ENCODE measurements at regions not wholly inside any gene's neighbourhood (a gene's known extent, or its start where the extent isn't known, plus 50 kb on each side); places are given as distances from the start of the nearest gene placed in this dataset.

DNA sequence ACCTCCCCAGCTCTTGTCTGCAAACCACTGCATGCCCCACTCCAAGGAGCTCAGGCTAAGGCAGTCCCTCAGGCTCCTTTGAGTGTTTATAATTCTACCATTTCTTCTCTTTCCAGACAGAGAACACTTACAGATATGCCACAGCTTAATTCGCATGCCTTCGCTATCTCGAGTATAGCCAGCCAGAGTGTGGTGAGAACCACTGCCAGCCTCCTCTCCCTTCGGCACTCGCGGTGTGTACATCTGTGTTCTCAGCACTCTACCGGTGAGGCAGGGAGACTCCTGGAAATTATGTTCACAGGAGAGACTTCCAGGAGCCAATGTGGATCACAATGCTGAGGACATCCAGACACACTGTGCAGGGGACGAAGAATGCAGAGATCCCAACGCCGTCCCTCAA is 143.7 kb upstream of the IRX1 start:
- no peaks in the 10 kb centered on the region for H3K4me1 ChIP-seq (replicated peaks in 1 of 2; ENCODE audit: control insufficient read depth in 2 of 2, insufficient read depth in 2 of 2, low read length in 2 of 2)
- CTCF ChIA-PET (ENCODE audit: low intra/inter-chr PET ratio): no interaction called here
- no peak overlapping the region for H2AFZ ChIP-seq (ENCODE audit: low read depth, low read length)
- DNase-seq (ENCODE audit: extremely low read depth in 1 of 4, low spot score in 3 of 4): no peak
- BruUV-seq (replicated peaks): no TSS peak
- H3K79me2 ChIP-seq (ENCODE audit: control insufficient read depth, insufficient read depth, low read length): no peaks in the 10 kb centered on the region
- H3K27me3 ChIP-seq (ENCODE audit: control insufficient read depth in 2 of 2, insufficient read depth in 2 of 2, low read length in 2 of 2): peaks cover 0 to 6% of the 10 kb centered on the region in 2 experiments; a peak in 1 of 5 replicates
- intact Hi-C loops (cut with micrococcal nuclease) (no loop called here), in situ Hi-C loops (cut with MboI) (no loop called here)
- FAIRE-seq: no peak
- under 1% methylated on average over 10 of the region's 10 CpGs for WGBS (ENCODE audit: insufficient coverage, low coverage, missing lambda C conversion rate)
- H3K9me3 ChIP-seq (replicated peaks; ENCODE audit: control insufficient read depth, insufficient read depth, low read depth, low read length): no peaks in the 10 kb centered on the region
- TF ChIP-seq MTA1 (IDR thresholded peaks at IDR 0.05; ENCODE audit: borderline replicate concordance) (no peak), TFAM (CRISPR knock-in tag; conservative IDR thresholded peaks at IDR 0.05) (no peak), ZNF766 (CRISPR knock-in tag; conservative IDR thresholded peaks at IDR 0.05) (no peak)
- TF ChIP-seq, protein P1, sequence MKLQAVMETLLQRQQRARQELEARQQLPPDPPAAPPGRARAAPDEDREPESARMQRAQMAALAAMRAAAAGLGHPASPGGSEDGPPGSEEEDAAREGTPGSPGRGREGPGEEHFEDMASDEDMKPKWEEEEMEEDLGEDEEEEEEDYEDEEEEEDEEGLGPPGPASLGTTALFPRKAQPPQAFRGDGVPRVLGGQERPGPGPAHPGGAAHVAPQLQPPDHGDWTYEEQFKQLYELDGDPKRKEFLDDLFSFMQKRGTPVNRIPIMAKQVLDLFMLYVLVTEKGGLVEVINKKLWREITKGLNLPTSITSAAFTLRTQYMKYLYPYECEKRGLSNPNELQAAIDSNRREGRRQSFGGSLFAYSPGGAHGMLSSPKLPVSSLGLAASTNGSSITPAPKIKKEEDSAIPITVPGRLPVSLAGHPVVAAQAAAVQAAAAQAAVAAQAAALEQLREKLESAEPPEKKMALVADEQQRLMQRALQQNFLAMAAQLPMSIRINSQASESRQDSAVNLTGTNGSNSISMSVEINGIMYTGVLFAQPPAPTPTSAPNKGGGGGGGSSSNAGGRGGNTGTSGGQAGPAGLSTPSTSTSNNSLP (IDR thresholded peaks at IDR 0.05; ENCODE audit: borderline replicate concordance, low read depth, low read length): no peak
- TF ChIP-seq, protein P2, sequence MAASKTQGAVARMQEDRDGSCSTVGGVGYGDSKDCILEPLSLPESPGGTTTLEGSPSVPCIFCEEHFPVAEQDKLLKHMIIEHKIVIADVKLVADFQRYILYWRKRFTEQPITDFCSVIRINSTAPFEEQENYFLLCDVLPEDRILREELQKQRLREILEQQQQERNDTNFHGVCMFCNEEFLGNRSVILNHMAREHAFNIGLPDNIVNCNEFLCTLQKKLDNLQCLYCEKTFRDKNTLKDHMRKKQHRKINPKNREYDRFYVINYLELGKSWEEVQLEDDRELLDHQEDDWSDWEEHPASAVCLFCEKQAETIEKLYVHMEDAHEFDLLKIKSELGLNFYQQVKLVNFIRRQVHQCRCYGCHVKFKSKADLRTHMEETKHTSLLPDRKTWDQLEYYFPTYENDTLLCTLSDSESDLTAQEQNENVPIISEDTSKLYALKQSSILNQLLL (CRISPR knock-in tag; IDR thresholded peaks at IDR 0.05; ENCODE audit: borderline replicate concordance): no peak
- H3K4me2 ChIP-seq (ENCODE audit: insufficient read depth, low read length): no peak overlapping the region
- H4K20me1 ChIP-seq (replicated peaks; ENCODE audit: control insufficient read depth, insufficient read depth, low read length): no peaks in the 10 kb centered on the region
- no peak overlapping the region for H3K4me3 ChIP-seq
- POLR2A ChIA-PET: interaction anchor here (0.7 to 0.9 kb wide), 2 partner anchors 15 kb away, joined by 3 read pairs; no protein-coding TSS in a partner anchor
- no peak overlapping the region for H3K9ac ChIP-seq (ENCODE audit: insufficient read depth in 1 of 2, low read depth in 2 of 2, low read length in 2 of 2)
- H3K27ac ChIP-seq (ENCODE audit: extremely low read depth, low read depth, low read length): no peak overlapping the region
- H3K36me3 ChIP-seq (ENCODE audit: control insufficient read depth, insufficient read depth, low read length): no peaks in the 10 kb centered on the region
- H3K9me1 ChIP-seq (ENCODE audit: control insufficient read depth, insufficient read depth, low read length): no peaks in the 10 kb centered on the region
- ATAC-seq: no peak
